Trophoblast cell (in vitro differentiated cells and primary cell): ENCODE measurements at regions not wholly inside any gene's neighbourhood (a gene's known extent, or its start where the extent isn't known, plus 50 kb on each side); places are given as distances from the start of the nearest gene placed in this dataset.

Experiments
- DNase-seq, 2 donors: peaks; one replicate each; pipeline ENCODE4 v3.0.0-alpha.2; 2016
- H2AFZ ChIP-seq: 2 replicates; pipeline ENCODE4 v1.6.1; 2013; ENCODE audit warnings: low read length, moderate library complexity, mild to moderate bottlenecking; ENCODE audit not compliant: insufficient read depth, poor library complexity
- H2AK5ac ChIP-seq: 2 replicates; pipeline ENCODE4 v1.6.1; 2013; ENCODE audit warnings: mild to moderate bottlenecking, low read length
- H2BK120ac ChIP-seq: 2 replicates; pipeline ENCODE4 v1.6.1; 2013; ENCODE audit warnings: low read length, mild to moderate bottlenecking, moderate library complexity; ENCODE audit not compliant: insufficient read depth, poor library complexity
- H2BK12ac ChIP-seq: 2 replicates; pipeline ENCODE4 v1.6.1; 2013; ENCODE audit warnings: mild to moderate bottlenecking, low read length, moderate library complexity
- H2BK5ac ChIP-seq: 2 replicates; pipeline ENCODE4 v1.6.1; 2013; ENCODE audit warnings: low read length, low read depth, moderate library complexity, mild to moderate bottlenecking; ENCODE audit not compliant: poor library complexity
- H3K14ac ChIP-seq: 2 replicates; pipeline ENCODE4 v1.6.1; 2013; ENCODE audit warnings: mild to moderate bottlenecking, low read length
- H3K18ac ChIP-seq: 2 replicates; pipeline ENCODE4 v1.6.1; 2013; ENCODE audit warnings: mild to moderate bottlenecking, low read length
- H3K23ac ChIP-seq: 2 replicates; pipeline ENCODE4 v1.6.1; 2013; ENCODE audit warnings: low read length
- H3K27ac ChIP-seq: 2 replicates; pipeline ENCODE4 v1.5.1; 2013; ENCODE audit warnings: low read depth, mild to moderate bottlenecking, inconsistent platforms, low read length, moderate library complexity
- H3K27me3 ChIP-seq: 2 replicates; pipeline ENCODE4 v1.6.1; 2013; ENCODE audit warnings: inconsistent platforms, mild to moderate bottlenecking, low read length, moderate library complexity; ENCODE audit not compliant: insufficient read depth
- H3K36me3 ChIP-seq, 2 experiments: 1 replicate in 1 of 2; 2 replicates in 1 of 2; pipeline ENCODE4 v1.6.1; 2013; ENCODE audit warnings: low read length in 2 of 2, mild to moderate bottlenecking in 2 of 2, moderate library complexity in 1 of 2; ENCODE audit not compliant: insufficient read depth in 2 of 2, control insufficient read depth in 1 of 2
- H3K4ac ChIP-seq: 2 replicates; pipeline ENCODE4 v1.6.1; 2013; ENCODE audit warnings: low read depth, mild to moderate bottlenecking, low read length, moderate library complexity
- H3K4me1 ChIP-seq, 2 experiments: 1 replicate in 1 of 2; 2 replicates in 1 of 2; pipeline ENCODE4 v1.6.1; 2013; ENCODE audit warnings: low read length in 2 of 2, mild to moderate bottlenecking in 2 of 2, moderate library complexity in 1 of 2; ENCODE audit not compliant: insufficient read depth in 2 of 2, control insufficient read depth in 1 of 2
- H3K4me2 ChIP-seq: 2 replicates; pipeline ENCODE4 v1.6.1; 2013; ENCODE audit warnings: inconsistent platforms, mild to moderate bottlenecking, low read length, moderate library complexity
- H3K4me3 ChIP-seq: 2 replicates; pipeline ENCODE4 v1.5.1; 2013; ENCODE audit warnings: mild to moderate bottlenecking, low read depth, low read length, inconsistent platforms
- H3K79me1 ChIP-seq: one replicate; pipeline ENCODE4 v1.6.1; 2013; ENCODE audit warnings: low read length
- H3K79me2 ChIP-seq: 2 replicates; pipeline ENCODE4 v1.6.1; 2013; ENCODE audit warnings: low read length, mild to moderate bottlenecking; ENCODE audit not compliant: control insufficient read depth, insufficient read depth, poor library complexity
- H3K9ac ChIP-seq: 2 replicates; pipeline ENCODE4 v1.6.1; 2013; ENCODE audit warnings: mild to moderate bottlenecking, low read length
- H3K9me3 ChIP-seq: 2 replicates; pipeline ENCODE4 v1.6.1; 2013; ENCODE audit warnings: low read depth, mild to moderate bottlenecking, control low read depth, inconsistent platforms, low read length; ENCODE audit not compliant: insufficient read depth
- H4K12ac ChIP-seq: 2 replicates; pipeline ENCODE4 v1.6.1; 2013; ENCODE audit warnings: low read depth, mild to moderate bottlenecking, low read length, moderate library complexity
- H4K8ac ChIP-seq: 2 replicates; pipeline ENCODE4 v1.6.1; 2013; ENCODE audit warnings: low read depth, mild to moderate bottlenecking, low read length, moderate library complexity
- H4K91ac ChIP-seq: one replicate; pipeline ENCODE4 v1.6.1; 2013; ENCODE audit warnings: low read depth, mild to moderate bottlenecking, low read length, moderate library complexity
- WGBS: extraction: QIAGEN DNeasy Blood & Tissue Kit; methylation state at CpG from one replicate; pipeline ENCODE4 v1.1.7; 2013; ENCODE audit warnings: missing lambda C conversion rate; ENCODE audit not compliant: insufficient read length, insufficient coverage; ENCODE audit errors: extremely low coverage; 5-methylcytosine and 5-hydroxymethylcytosine counted together

- Histone ChIP-seq H2AFZ (no peak overlapping the region), H3K4me2 (no peak overlapping the region), H4K91ac (no peak overlapping the region), H4K12ac (no peak overlapping the region), H3K14ac (no peak overlapping the region), H3K27ac (no peak overlapping the region), H2BK120ac (no peak overlapping the region), H2AK5ac (no peak overlapping the region), H4K8ac (no peak overlapping the region), H3K27me3 (no peaks in the 10 kb centered on the region), H3K79me2 (no peaks in the 10 kb centered on the region), H3K79me1 (peaks cover 2% of the 10 kb centered on the region), H3K9ac (no peak overlapping the region), H3K36me3 (no peaks in the 10 kb centered on the region), H3K4me1 (no peaks in the 10 kb centered on the region), H2BK12ac (no peak overlapping the region), H3K4ac (no peak overlapping the region), H3K9me3 (no peaks in the 10 kb centered on the region), H3K4me3 (no peak overlapping the region), H3K18ac (no peak overlapping the region), H3K23ac (no peak overlapping the region), H2BK5ac (no peak overlapping the region)
- WGBS: no CpG with 5 or more reads among the region's 11 CpGs
- DNase-seq: no peak
Measured at GRCh38 chr5:58145397-58145934, 314.4 kb downstream of the PLK2 start.

- Histone ChIP-seq H3K23ac (no peak overlapping the region), H3K4me1 (no peaks in the 10 kb centered on the region), H3K27ac (no peak overlapping the region)
Measured at GRCh38 chr5:58143727-58144126, 316.2 kb downstream of the PLK2 start.

DNA sequence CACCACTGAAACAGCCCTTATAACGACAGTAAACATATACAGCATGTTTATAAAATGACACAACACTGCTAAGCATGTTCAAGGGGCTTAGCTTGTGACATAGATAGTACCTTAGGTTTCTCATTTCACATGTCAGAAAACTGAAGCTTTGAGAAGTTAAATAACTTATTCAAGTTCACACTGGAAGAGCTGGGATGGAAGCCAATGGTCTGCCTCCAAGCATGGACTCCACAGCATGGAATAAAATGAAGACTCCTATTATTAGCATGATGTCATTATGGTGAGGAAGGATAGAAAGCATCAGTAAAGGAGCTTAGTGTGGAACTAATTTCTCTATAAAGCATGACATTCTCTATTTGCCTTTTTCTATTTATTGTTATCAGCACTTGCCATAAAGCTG lies 316.7 kb downstream of the PLK2 start:
- Histone ChIP-seq H3K79me2 (no peaks in the 10 kb centered on the region), H3K4ac (no peak overlapping the region), H3K4me3 (no peak overlapping the region), H3K27ac (no peak overlapping the region), H2BK5ac (no peak overlapping the region), H2AK5ac (no peak overlapping the region), H3K27me3 (no peaks in the 10 kb centered on the region), H3K79me1 (no peaks in the 10 kb centered on the region), H3K9me3 (no peaks in the 10 kb centered on the region), H2BK120ac (no peak overlapping the region), H3K4me2 (no peak overlapping the region), H3K18ac (no peak overlapping the region), H3K9ac (no peak overlapping the region), H2AFZ (no peak overlapping the region), H4K8ac (no peak overlapping the region), H4K12ac (no peak overlapping the region), H3K23ac (no peak overlapping the region), H3K4me1 (no peaks in the 10 kb centered on the region), H2BK12ac (no peak overlapping the region), H3K14ac (no peak overlapping the region), H4K91ac (no peak overlapping the region), H3K36me3 (no peaks in the 10 kb centered on the region)
- DNase-seq: no peak
- no CpG with 5 or more reads among the region's 1 CpG for WGBS

More at GRCh38 chr5:58143727-58144126, 316.2 kb downstream of the PLK2 start:
- Histone ChIP-seq H2AK5ac (no peak overlapping the region), H3K79me1 (no peaks in the 10 kb centered on the region), H3K4me3 (no peak overlapping the region), H2AFZ (no peak overlapping the region), H3K14ac (no peak overlapping the region), H3K9ac (no peak overlapping the region), H4K12ac (no peak overlapping the region), H3K27me3 (no peaks in the 10 kb centered on the region), H4K91ac (no peak overlapping the region), H3K36me3 (no peaks in the 10 kb centered on the region), H3K4me2 (no peak overlapping the region), H2BK12ac (no peak overlapping the region), H2BK120ac (no peak overlapping the region), H3K18ac (no peak overlapping the region), H3K4ac (no peak overlapping the region), H3K9me3 (no peaks in the 10 kb centered on the region), H2BK5ac (no peak overlapping the region), H3K79me2 (no peaks in the 10 kb centered on the region), H4K8ac (no peak overlapping the region)
- DNase-seq: no peak
- no CpG with 5 or more reads among the region's 2 CpGs for WGBS

GRCh38 chr5:58138791-58139190 lies 321.1 kb downstream of the PLK2 start:
- Histone ChIP-seq H2BK120ac (no peak overlapping the region), H2BK12ac (no peak overlapping the region), H3K14ac (no peak overlapping the region), H3K23ac (no peak overlapping the region), H4K8ac (no peak overlapping the region), H2BK5ac (no peak overlapping the region), H3K4me3 (no peak overlapping the region), H3K27ac (no peak overlapping the region), H4K12ac (no peak overlapping the region), H3K9me3 (no peaks in the 10 kb centered on the region), H3K4me1 (no peaks in the 10 kb centered on the region), H2AFZ (no peak overlapping the region), H3K9ac (no peak overlapping the region), H3K27me3 (no peaks in the 10 kb centered on the region), H3K4me2 (no peak overlapping the region), H2AK5ac (no peak overlapping the region), H3K79me1 (no peaks in the 10 kb centered on the region), H4K91ac (no peak overlapping the region), H3K4ac (no peak overlapping the region), H3K79me2 (no peaks in the 10 kb centered on the region), H3K18ac (no peak overlapping the region), H3K36me3 (no peaks in the 10 kb centered on the region)
- DNase-seq: no peak
- WGBS: no CpG with 5 or more reads among the region's 2 CpGs
